OCI-LY7 (cell line): ENCODE measurements at regions not wholly inside any gene's neighbourhood (a gene's known extent, or its start where the extent isn't known, plus 50 kb on each side); places are given as distances from the start of the nearest gene placed in this dataset.

Experiments
- CTCF ChIP-seq: fragments of 200-600 bp; sonication (generic); conservative IDR thresholded peaks from 2 replicates; pipeline ENCODE4 v1.5.1; 2014; ENCODE audit warnings: mild to moderate bottlenecking, antibody characterized with exemption, low read length, moderate library complexity, mixed read lengths
- EZH2phosphoT487 ChIP-seq: fragments of 200-600 bp; sonication (generic); IDR thresholded peaks from 2 replicates; pipeline ENCODE4 v1.6.1; 2018; ENCODE audit warnings: low read depth, borderline replicate concordance, mild to moderate bottlenecking, mixed run types, antibody characterized with exemption, low read length, moderate library complexity, mixed read lengths

GRCh38 chr13:74986609-74987008, 495.4 kb downstream of the TBC1D4 start:
- TF ChIP-seq CTCF: no peak
- TF ChIP-seq EZH2phosphoT487: no peak
